DND-41 (cell line): ENCODE measurements at regions not wholly inside any gene's neighbourhood (a gene's known extent, or its start where the extent isn't known, plus 50 kb on each side); places are given as distances from the start of the nearest gene placed in this dataset.

Source experiments
- ATAC-seq: fragments of 200-7000 bp; cut with Tn5 transposase; 3 replicates; pipeline ENCODE4 v1.9.1; 2021; ENCODE audit warnings: low read depth; ENCODE audit not compliant: insufficient read depth
- DNase-seq: peaks from one replicate; pipeline ENCODE4 v3.0.0-alpha.2; 2020
- H2AFZ ChIP-seq: 2 replicates; pipeline ENCODE4 v1.6.0; 2012; ENCODE audit warnings: low read depth, low read length
- H3K27ac ChIP-seq: 2 replicates; pipeline ENCODE4 v1.5.1; 2012; ENCODE audit warnings: low read length, inconsistent platforms
- H3K27me3 ChIP-seq: fragments of 200-600 bp; sonication (generic); 2 replicates; pipeline ENCODE4 v1.6.0; 2012; ENCODE audit warnings: low read length, mild to moderate bottlenecking, inconsistent platforms; ENCODE audit not compliant: insufficient read depth, poor library complexity
- H3K36me3 ChIP-seq: 2 replicates; pipeline ENCODE4 v1.5.1; 2012; ENCODE audit warnings: low read length, inconsistent platforms; ENCODE audit not compliant: insufficient read depth
- H3K4me1 ChIP-seq: 2 replicates; pipeline ENCODE4 v1.5.1; 2012; ENCODE audit warnings: mild to moderate bottlenecking, low read length; ENCODE audit not compliant: insufficient read depth
- H3K4me2 ChIP-seq: 2 replicates; pipeline ENCODE4 v1.6.0; 2012; ENCODE audit warnings: mild to moderate bottlenecking, moderate library complexity, low read length, inconsistent platforms; ENCODE audit not compliant: insufficient read depth
- H3K4me3 ChIP-seq, 2 experiments: fragments of 200-600 bp in 1 of 2; shearing (Covaris generic) in 1 of 2; 2 replicates each; pipeline ENCODE4 v1.5.1; 2012 to 2016; ENCODE audit warnings: inconsistent platforms in 2 of 2, low read length in 2 of 2, mild to moderate bottlenecking in 2 of 2, low read depth in 1 of 2, moderate library complexity in 1 of 2
- H3K79me2 ChIP-seq: 2 replicates; pipeline ENCODE4 v1.6.0; 2012; ENCODE audit warnings: low read length, inconsistent platforms; ENCODE audit not compliant: insufficient read depth
- H3K9ac ChIP-seq: 2 replicates; pipeline ENCODE4 v1.6.0; 2012; ENCODE audit warnings: low read depth, mild to moderate bottlenecking, inconsistent platforms, low read length, moderate library complexity
- H3K9me3 ChIP-seq: 2 replicates; pipeline ENCODE4 v1.5.1; 2012; ENCODE audit warnings: low read length, moderate library complexity, mild to moderate bottlenecking, inconsistent platforms; ENCODE audit not compliant: insufficient read depth, severe bottlenecking
- H4K20me1 ChIP-seq: 2 replicates; pipeline ENCODE4 v1.6.0; 2012; ENCODE audit warnings: low read length; ENCODE audit not compliant: insufficient read depth
- EZH2 ChIP-seq: IDR thresholded peaks from 3 replicates; pipeline ENCODE4 v1.6.1; 2012; ENCODE audit warnings: borderline replicate concordance, low read depth, mild to moderate bottlenecking, moderate library complexity, low read length, inconsistent platforms; ENCODE audit not compliant: severe bottlenecking
- TF ChIP-seq, protein P1 (sequence below): IDR thresholded peaks from 2 replicates; pipeline ENCODE4 v1.5.1; 2012; ENCODE audit warnings: borderline replicate concordance, low read length, moderate library complexity, mild to moderate bottlenecking; ENCODE audit not compliant: poor library complexity, severe bottlenecking; ENCODE audit errors: extremely low read depth

DNA sequence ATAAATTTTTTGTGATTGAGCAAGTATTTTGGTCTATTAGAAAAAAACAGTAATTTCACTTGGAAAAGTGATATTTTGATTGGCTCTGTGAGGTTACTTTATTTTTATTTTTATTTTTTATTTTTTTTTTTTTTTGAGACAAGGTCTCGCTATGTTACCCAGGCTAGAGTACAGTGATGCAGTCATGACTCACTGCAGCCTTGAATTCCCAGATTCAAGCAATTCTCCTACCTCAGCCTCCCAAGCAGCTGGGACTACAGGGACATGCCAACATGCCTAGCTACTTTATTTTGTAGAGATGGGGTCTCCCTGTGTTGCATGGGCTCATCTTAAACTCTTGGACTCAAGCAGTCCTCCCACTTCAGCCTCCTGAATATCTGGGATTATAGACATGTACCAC, 60.9 kb upstream of the MGAT5 start:
- Histone ChIP-seq H3K4me3 (no peak overlapping the region), H3K9ac (no peak overlapping the region), H3K9me3 (no peaks in the 10 kb centered on the region), H3K4me2 (no peak overlapping the region), H3K27me3 (no peaks in the 10 kb centered on the region), H4K20me1 (peaks cover 16% of the 10 kb centered on the region; the same call in 1 of the 2 replicates), H3K4me1 (0 out of 2 replicates have a peak, but pooled peaks cover 7% of the 10 kb centered on the region), H3K27ac (no peak overlapping the region), H3K36me3 (0 out of 2 replicates have a peak, but pooled peaks cover 3% of the 10 kb centered on the region), H2AFZ (no peak overlapping the region), H3K79me2 (peaks cover 79% of the 10 kb centered on the region)
- TF ChIP-seq, protein P1, sequence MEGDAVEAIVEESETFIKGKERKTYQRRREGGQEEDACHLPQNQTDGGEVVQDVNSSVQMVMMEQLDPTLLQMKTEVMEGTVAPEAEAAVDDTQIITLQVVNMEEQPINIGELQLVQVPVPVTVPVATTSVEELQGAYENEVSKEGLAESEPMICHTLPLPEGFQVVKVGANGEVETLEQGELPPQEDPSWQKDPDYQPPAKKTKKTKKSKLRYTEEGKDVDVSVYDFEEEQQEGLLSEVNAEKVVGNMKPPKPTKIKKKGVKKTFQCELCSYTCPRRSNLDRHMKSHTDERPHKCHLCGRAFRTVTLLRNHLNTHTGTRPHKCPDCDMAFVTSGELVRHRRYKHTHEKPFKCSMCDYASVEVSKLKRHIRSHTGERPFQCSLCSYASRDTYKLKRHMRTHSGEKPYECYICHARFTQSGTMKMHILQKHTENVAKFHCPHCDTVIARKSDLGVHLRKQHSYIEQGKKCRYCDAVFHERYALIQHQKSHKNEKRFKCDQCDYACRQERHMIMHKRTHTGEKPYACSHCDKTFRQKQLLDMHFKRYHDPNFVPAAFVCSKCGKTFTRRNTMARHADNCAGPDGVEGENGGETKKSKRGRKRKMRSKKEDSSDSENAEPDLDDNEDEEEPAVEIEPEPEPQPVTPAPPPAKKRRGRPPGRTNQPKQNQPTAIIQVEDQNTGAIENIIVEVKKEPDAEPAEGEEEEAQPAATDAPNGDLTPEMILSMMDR = no peak
- no peak for TF ChIP-seq EZH2
- no peak for DNase-seq
- ATAC-seq = no peak

DNA sequence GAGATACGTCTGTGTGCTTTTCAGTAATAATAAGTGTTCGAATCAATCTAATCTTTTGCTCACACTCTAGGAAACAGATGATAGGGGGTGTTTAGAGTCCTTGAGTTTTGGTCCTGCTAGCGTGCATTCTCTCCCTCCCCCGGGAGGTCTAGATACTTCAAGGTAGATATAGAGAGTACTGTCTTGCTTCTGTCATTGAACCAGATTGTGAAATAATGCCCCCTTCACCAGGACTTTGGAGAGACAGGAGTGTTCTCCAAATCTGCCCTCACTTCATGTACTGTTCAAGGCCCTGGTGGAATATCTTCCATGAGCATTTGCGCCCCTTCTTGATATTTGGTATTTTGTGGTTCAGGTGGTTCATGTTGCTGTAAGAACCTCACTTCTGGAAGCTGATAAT, 59.4 kb upstream of the MGAT5 start:
- H3K4me1 ChIP-seq = 0 out of 2 replicates have a peak, but pooled peaks cover 7% of the 10 kb centered on the region
- DNase-seq (no peak), ATAC-seq (no peak)
- TF ChIP-seq, protein P1 = no peak
- TF ChIP-seq EZH2 = no peak
- H3K9me3 ChIP-seq = no peaks in the 10 kb centered on the region
- H4K20me1 ChIP-seq = peaks cover 26% of the 10 kb centered on the region; the same call in 1 of the 2 replicates
- no peak overlapping the region for H2AFZ ChIP-seq
- no peak overlapping the region for H3K4me2 ChIP-seq
- H3K4me3 ChIP-seq = no peak overlapping the region
- H3K79me2 ChIP-seq = peaks cover 76% of the 10 kb centered on the region
- H3K9ac ChIP-seq = no peak overlapping the region
- H3K27ac ChIP-seq = no peak overlapping the region
- no peaks in the 10 kb centered on the region for H3K27me3 ChIP-seq
- 0 out of 2 replicates have a peak, but pooled peaks cover 3% of the 10 kb centered on the region for H3K36me3 ChIP-seq

- no peak overlapping the region for H3K27ac ChIP-seq
- H3K79me2 ChIP-seq = peaks cover 80% of the 10 kb centered on the region
Observed at GRCh38 chr2:134195341-134195740, 58.5 kb upstream of the MGAT5 start.

More at GRCh38 chr2:134195341-134195740, 58.5 kb upstream of the MGAT5 start:
- no peak for ATAC-seq
- H3K9ac ChIP-seq = no peak overlapping the region
- H3K27me3 ChIP-seq = no peaks in the 10 kb centered on the region
- no peaks in the 10 kb centered on the region for H3K9me3 ChIP-seq
- H3K4me3 ChIP-seq = no peak overlapping the region
- H3K4me1 ChIP-seq = 0 out of 2 replicates have a peak, but pooled peaks cover 3% of the 10 kb centered on the region
- DNase-seq = no peak
- H3K4me2 ChIP-seq = no peak overlapping the region
- TF ChIP-seq EZH2 = no peak
- TF ChIP-seq, protein P1 = no peak
- no peak overlapping the region for H2AFZ ChIP-seq
- H4K20me1 ChIP-seq = peaks cover 31% of the 10 kb centered on the region; the same call in 1 of the 2 replicates
- 0 out of 2 replicates have a peak, but pooled peaks cover 3% of the 10 kb centered on the region for H3K36me3 ChIP-seq
